HG03159 (cell line): ENCODE measurements at regions not wholly inside any gene's neighbourhood (a gene's known extent, or its start where the extent isn't known, plus 50 kb on each side); places are given as distances from the start of the nearest gene placed in this dataset.
"Not testable (repeated sequence)": the region's sequence is repeated elsewhere in the genome, so short reads cannot be mapped to it uniquely, and the experiment has no call there.

Experiments
- ATAC-seq: cut with Tn5 transposase; IDR thresholded peaks from one replicate; pipeline ENCODE4 v1.9.1; 2021; ENCODE audit warnings: mild to moderate bottlenecking, moderate library complexity; ENCODE audit not compliant: unreplicated experiment

DNA sequence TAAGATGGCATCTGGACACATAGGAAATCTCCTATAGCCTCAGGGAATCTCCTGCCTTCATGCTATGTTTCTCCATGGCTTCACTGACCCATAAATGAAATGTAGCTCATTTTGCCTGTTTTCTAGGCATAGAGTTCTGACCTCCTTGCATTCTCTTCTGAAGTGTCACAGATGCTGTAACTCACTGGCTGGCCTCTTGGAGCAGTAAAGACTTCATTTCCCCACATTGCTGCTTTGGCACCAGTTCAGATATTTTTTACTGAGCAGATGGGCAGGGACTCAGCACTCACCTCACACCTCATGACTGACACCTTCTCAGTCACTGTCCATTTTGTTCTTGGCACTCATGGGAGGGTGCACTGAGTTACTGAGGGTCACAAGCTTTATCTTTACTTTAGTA, 286.7 kb upstream of the TGFBR2 start:
- ATAC-seq = peak; percentile 92

DNA sequence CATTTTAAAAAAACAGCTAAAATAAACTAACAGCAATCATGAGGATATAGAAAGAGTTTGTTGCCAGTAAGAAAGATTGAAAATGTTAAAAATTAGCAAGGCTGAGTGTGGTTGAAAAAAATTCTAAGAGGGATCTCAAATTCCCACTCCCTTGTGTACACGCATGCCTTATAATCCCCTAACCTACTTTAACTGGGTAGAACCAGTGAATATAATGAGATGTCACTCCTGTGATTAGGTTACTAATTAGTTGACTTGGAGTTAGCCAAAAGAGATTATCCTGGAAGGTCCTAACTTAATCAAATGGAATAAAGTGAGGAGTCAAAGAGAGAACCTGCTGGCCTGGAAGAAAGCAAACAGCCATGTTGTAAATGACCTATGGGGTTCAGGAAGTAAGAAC, 286.0 kb upstream of the TGFBR2 start:
- no peak for ATAC-seq

GRCh38 chr3:30321065-30321464, 285.3 kb upstream of the TGFBR2 start:
- no peak for ATAC-seq

GRCh38 chr3:30323649-30324048, 282.8 kb upstream of the TGFBR2 start:
- ATAC-seq = not testable (repeated sequence)

DNA sequence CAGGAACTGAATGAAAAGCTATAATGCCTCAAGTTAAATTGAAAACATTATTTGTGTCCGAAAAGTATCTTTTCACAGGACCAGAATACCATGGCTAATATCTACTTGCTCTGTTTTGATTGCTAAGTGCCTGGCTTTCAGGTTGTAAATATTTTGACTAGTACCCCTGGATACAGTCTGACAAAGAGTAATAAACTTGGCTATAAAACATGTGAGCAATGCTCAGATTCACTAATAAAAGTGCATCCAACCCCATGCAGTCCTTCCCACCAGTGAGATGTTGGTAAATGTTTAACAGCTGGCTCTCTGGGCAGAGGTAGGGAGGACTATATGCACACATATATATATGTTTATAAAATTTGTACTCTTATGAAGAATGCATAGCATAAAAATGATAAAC, 281.8 kb upstream of the TGFBR2 start:
- no peak for ATAC-seq

- not testable (repeated sequence) for ATAC-seq
Measured at GRCh38 chr3:30327976-30328375, 278.4 kb upstream of the TGFBR2 start.

GRCh38 chr3:30328935-30329334, 277.5 kb upstream of the TGFBR2 start:
- not testable (repeated sequence) for ATAC-seq

GRCh38 chr3:30331519-30331918, 274.9 kb upstream of the TGFBR2 start:
- ATAC-seq = no peak

- ATAC-seq = no peak
Measured at GRCh38 chr3:30332196-30333021, 274.0 kb upstream of the TGFBR2 start.

DNA sequence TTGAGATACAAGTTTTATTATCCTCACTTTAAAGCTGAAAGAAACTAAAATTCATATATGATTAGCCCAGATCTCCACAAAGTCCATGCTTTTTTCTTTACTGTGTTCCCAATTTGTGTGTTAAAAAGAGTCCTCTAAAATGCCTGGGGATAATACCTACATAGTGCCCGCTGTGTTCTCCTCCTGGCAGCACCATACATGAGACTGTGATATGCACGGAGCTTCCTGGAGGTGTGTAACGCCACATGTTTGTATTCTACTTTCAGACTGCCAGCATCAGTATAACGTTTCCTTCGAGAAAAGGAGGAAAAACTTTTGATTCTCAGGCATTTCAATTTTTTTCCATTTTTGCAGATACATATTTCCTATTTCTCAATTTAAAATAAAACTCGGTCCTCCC, 273.3 kb upstream of the TGFBR2 start:
- no peak for ATAC-seq

DNA sequence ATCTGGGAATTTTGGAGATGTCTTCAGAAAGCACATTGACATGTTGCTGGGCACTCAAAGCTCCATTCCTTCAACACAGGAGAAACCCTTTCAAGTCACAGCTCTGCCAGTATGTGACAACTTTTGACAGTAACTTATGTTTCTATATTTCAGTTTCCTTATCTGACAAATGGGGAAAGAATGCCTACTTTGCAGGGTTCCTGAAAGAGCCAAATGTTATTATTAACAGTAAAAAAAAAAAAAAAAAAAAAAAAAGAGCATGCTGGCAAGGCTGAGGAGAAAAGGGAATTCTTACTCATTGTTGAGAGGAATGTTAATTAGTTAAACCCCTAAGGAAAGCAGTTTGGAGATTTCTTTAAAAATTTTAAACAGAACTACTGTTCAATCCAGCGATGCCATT, 272.5 kb upstream of the TGFBR2 start:
- ATAC-seq = no peak

DNA sequence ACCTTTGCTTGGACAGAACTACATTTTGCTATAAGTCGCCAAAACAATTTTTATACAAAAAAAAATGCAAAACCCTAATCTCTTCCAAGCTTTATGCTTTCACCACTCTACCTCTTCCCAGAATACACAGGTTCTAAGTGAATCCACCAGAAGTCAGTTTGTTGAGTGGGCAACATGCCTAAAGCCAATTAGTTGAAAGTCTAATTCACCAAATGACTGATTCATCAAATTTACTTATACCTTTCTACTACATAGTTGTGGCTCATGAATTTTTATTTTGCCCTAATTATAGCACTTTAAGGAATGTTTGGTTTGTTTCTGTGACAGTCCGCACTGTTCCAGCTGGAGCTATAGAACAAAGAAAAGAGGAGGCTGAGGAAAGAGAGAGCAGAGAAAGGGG, 265.9 kb upstream of the TGFBR2 start:
- no peak for ATAC-seq

GRCh38 chr3:30341079-30341478, 265.3 kb upstream of the TGFBR2 start:
- ATAC-seq = no peak

DNA sequence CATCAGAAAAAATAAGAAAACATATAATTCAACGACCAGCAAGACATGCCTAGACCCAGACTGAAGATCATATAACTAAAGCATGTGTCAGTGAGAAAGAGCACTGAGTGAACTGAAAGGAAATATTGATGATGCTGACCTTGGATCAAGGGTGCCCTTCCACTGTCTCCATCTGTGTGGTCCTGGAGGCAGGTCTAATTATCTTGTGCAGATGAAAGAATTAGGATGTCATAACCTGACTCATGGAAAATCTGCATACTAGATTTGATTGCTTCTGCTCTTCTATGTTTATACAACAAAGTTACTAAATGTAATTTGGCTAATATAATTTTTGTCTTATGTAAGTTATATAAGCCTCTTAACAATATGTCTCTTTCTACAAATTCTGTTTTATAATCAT, 264.6 kb upstream of the TGFBR2 start:
- ATAC-seq = no peak

DNA sequence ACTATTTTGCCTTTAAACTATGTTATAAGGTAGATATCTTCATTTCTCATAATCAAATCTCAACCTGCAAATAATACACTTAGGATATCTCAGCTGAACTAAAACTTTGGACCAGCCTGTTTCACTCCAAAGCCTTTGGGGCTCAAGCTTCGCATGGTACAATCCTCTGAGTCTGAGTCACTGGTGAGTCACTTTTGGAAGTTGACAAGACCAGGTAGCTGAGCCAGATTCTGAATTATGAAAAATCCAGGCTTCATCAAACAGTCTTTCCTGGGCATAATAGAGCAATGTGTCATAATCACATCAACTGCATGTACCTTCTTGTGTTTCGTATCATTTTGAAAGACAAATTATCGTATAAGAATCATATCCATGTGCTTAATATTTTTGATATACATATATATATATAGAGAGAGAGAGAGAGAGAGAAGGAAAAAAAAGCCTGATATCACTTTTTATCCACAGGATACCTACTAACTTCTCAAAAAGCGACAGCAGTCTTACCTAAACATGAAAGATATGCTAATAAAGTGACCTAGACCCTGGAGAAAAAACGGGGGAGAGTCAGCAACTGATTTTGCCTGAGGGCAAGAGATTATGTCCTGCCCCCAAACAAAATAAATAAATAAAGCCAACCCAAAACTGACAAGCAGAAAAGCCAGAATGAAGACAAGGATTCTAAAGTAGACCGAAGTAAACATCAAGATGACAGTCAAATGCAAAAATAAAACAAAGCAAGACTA, 263.9 kb upstream of the TGFBR2 start:
- no peak for ATAC-seq

GRCh38 chr3:30343067-30343831, 263.2 kb upstream of the TGFBR2 start:
- no peak for ATAC-seq

- no peak for ATAC-seq
Measured at GRCh38 chr3:30343861-30344260, 262.5 kb upstream of the TGFBR2 start.

DNA sequence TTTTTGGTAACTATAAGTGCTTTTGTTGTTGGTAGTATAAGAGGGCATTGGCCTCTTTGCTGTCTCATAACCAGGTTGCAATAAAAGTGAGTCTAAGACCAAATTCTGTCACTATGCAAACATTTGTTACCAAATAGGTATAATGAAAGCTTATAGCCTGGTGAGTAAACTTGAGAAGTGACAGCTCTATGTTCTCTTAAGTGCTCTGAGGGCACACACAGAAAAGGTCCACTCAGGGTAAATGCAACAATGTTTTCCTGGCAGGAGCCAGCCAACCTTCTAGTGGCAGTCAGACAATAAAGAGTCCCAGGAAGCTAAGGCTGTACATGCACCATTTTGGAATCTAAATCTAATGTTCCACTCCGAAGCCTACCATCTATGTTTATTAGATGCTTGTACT, 262.1 kb upstream of the TGFBR2 start:
- no peak for ATAC-seq

DNA sequence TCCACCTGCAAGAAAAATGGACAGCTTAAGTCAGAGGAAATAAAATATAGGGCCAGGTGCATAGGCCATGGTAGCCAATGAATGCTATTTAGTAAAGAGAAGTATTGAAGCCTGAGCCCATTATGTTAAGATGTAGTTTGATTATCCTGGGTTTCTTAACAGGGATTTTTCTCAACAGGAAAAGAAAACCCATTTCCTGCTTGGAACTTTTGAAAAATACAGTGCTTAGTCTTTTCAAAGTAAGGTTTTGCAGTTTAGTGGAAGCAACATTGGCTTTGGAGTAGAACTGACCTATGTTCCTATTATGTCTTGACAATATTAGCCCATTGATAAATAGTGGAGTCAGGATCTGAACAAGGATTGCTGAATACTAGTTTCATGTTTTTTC, 259.5 kb upstream of the TGFBR2 start:
- no peak for ATAC-seq

DNA sequence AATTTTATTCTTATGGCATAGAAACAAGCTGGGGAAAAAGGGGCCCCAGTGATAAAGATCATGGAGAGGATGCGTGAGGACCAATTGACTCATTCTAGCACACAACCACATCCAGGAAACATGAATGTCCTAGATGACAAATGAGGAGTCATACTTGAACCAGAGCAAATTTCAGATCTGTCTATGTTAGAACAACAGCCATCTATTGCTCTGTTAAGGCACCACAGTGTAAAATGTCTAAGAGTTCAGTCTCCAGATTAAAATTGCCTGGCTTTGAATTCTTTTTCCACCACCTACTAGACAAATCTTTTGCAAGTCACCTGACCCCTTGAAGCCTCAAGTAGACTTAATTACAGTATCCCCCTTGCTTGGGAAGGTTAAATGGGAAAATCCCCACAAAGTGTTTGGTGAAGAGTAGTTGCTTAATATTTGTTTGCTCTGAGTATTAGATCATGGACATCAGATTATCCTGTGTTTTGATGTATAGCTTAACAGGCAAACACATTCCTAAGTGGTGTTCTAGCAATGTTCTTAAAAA, 258.7 kb upstream of the TGFBR2 start:
- peak; percentile 85 for ATAC-seq

- ATAC-seq = no peak
Measured at GRCh38 chr3:30349507-30349906, 256.9 kb upstream of the TGFBR2 start.
